Neural crest cell (in vitro differentiated cells): ENCODE measurements at regions not wholly inside any gene's neighbourhood (a gene's known extent, or its start where the extent isn't known, plus 50 kb on each side); places are given as distances from the start of the nearest gene placed in this dataset.
"Not testable (repeated sequence)": the region's sequence is repeated elsewhere in the genome, so short reads cannot be mapped to it uniquely, and the experiment has no call there.

Experiments used
- DNase-seq: peaks from one replicate; pipeline ENCODE4 v3.0.0; 2021; ENCODE audit warnings: low read depth, mixed read lengths, low spot score
- H3K27ac Mint-ChIP-seq: one replicate; pipeline ENCODE4 v1.8.0; 2021; ENCODE audit warnings: mild to moderate bottlenecking, mixed read lengths; ENCODE audit not compliant: unreplicated experiment
- H3K27me3 Mint-ChIP-seq: 2 replicates; pipeline ENCODE4 v1.8.0; 2021; ENCODE audit warnings: low read depth, mild to moderate bottlenecking, mixed read lengths
- H3K36me3 Mint-ChIP-seq: 2 replicates; pipeline ENCODE4 v1.8.0; 2021; ENCODE audit warnings: low read depth, mild to moderate bottlenecking, mixed read lengths
- H3K4me1 Mint-ChIP-seq: 2 replicates; pipeline ENCODE4 v1.8.0; 2021; ENCODE audit warnings: mixed read lengths
- H3K4me3 Mint-ChIP-seq: one replicate; pipeline ENCODE4 v1.8.0; 2021; ENCODE audit warnings: mild to moderate bottlenecking, mixed read lengths
- H3K9me3 Mint-ChIP-seq: 2 replicates; pipeline ENCODE4 v1.8.0; 2021; ENCODE audit warnings: mixed read lengths
- CTCF ChIP-seq: fragments of 200-600 bp; sonication (generic); conservative IDR thresholded peaks from 2 replicates; pipeline ENCODE4 v1.5.0; 2021; ENCODE audit warnings: antibody characterized with exemption, mild to moderate bottlenecking

GRCh38 chr11:90698238-90698637 is 475.4 kb upstream of the CHORDC1 start:
- H3K4me3 Mint-ChIP-seq = no peak overlapping the region
- no peaks in the 10 kb centered on the region for H3K27me3 Mint-ChIP-seq
- no peak for DNase-seq
- H3K4me1 Mint-ChIP-seq = no peaks in the 10 kb centered on the region
- no peaks in the 10 kb centered on the region for H3K9me3 Mint-ChIP-seq
- H3K27ac Mint-ChIP-seq = no peak overlapping the region
- no peak for TF ChIP-seq CTCF
- H3K36me3 Mint-ChIP-seq = no peaks in the 10 kb centered on the region

- H3K9me3 Mint-ChIP-seq, H3K36me3 Mint-ChIP-seq, H3K4me1 Mint-ChIP-seq, H3K27ac Mint-ChIP-seq, H3K4me3 Mint-ChIP-seq, DNase-seq, H3K27me3 Mint-ChIP-seq: not testable (repeated sequence)
Observed at GRCh38 chr11:90675496-90675895, 452.6 kb upstream of the CHORDC1 start.

- H3K9me3 Mint-ChIP-seq = peaks cover 6% of the 10 kb centered on the region
- no peaks in the 10 kb centered on the region for H3K27me3 Mint-ChIP-seq
Observed at GRCh38 chr11:90669094-90669493, 446.2 kb upstream of the CHORDC1 start.

GRCh38 chr11:90668502-90668901 is 445.7 kb upstream of the CHORDC1 start:
- Mint-ChIP-seq H3K27me3 (no peaks in the 10 kb centered on the region), H3K4me3 (no peak overlapping the region), H3K36me3 (no peaks in the 10 kb centered on the region), H3K9me3 (peaks cover 6% of the 10 kb centered on the region), H3K27ac (no peak overlapping the region), H3K4me1 (no peaks in the 10 kb centered on the region)
- no peak for DNase-seq
- no peak for TF ChIP-seq CTCF

More at GRCh38 chr11:90669094-90669493, 446.2 kb upstream of the CHORDC1 start:
- Mint-ChIP-seq H3K36me3 (no peaks in the 10 kb centered on the region), H3K27ac (no peak overlapping the region), H3K4me3 (no peak overlapping the region), H3K4me1 (no peaks in the 10 kb centered on the region)
- no peak for TF ChIP-seq CTCF
- DNase-seq = no peak

- Mint-ChIP-seq H3K4me3 (no peak overlapping the region), H3K4me1 (no peaks in the 10 kb centered on the region), H3K27me3 (no peaks in the 10 kb centered on the region), H3K9me3 (peaks cover 6% of the 10 kb centered on the region), H3K27ac (no peak overlapping the region), H3K36me3 (no peaks in the 10 kb centered on the region)
- no peak for TF ChIP-seq CTCF
- no peak for DNase-seq
Observed at GRCh38 chr11:90661233-90661632, 438.4 kb upstream of the CHORDC1 start.

GRCh38 chr11:90656171-90656570 is 433.3 kb upstream of the CHORDC1 start:
- Mint-ChIP-seq H3K36me3 (no peaks in the 10 kb centered on the region), H3K27ac (no peak overlapping the region), H3K4me1 (no peaks in the 10 kb centered on the region), H3K4me3 (no peak overlapping the region), H3K9me3 (peaks cover 2% of the 10 kb centered on the region), H3K27me3 (no peaks in the 10 kb centered on the region)
- no peak for TF ChIP-seq CTCF
- no peak for DNase-seq
